HEK293 (cell line): ENCODE measurements at regions not wholly inside any gene's neighbourhood (a gene's known extent, or its start where the extent isn't known, plus 50 kb on each side); places are given as distances from the start of the nearest gene placed in this dataset.

ENCODE experiments used
- EGR2 ChIP-seq: fragments of 450-650 bp; formaldehyde crosslinking; IDR thresholded peaks from 2 replicates; pipeline ENCODE4 v1.5.1; 2016; ENCODE audit warnings: low read depth, missing biosample characterization, missing genetic modification characterization
- GLI2 ChIP-seq: fragments of 450-650 bp; formaldehyde crosslinking; IDR thresholded peaks from 2 replicates; pipeline ENCODE4; 2017; ENCODE audit warnings: missing biosample characterization, missing genetic modification characterization, low read depth, borderline replicate concordance
- HOXC10 ChIP-seq: sonication (generic); formaldehyde crosslinking; IDR thresholded peaks from 2 replicates; pipeline ENCODE4 v1.8.1; 2023; ENCODE audit warnings: mild to moderate bottlenecking, missing genetic modification reagents
- KLF10 ChIP-seq: fragments of 450-650 bp; IDR thresholded peaks from 2 replicates; pipeline ENCODE4 v1.5.1; 2018; ENCODE audit warnings: missing biosample characterization, mild to moderate bottlenecking, missing genetic modification characterization
- MYNN ChIP-seq: fragments of 450-650 bp; formaldehyde crosslinking; IDR thresholded peaks from 2 replicates; pipeline ENCODE4 v1.5.1; 2016; ENCODE audit warnings: missing biosample characterization, missing genetic modification characterization, borderline replicate concordance
- PRDM2 ChIP-seq: fragments of 450-650 bp; formaldehyde crosslinking; IDR thresholded peaks from 2 replicates; pipeline ENCODE4 v1.5.1; 2016; ENCODE audit warnings: missing biosample characterization, missing genetic modification characterization, borderline replicate concordance
- SCRT1 ChIP-seq: fragments of 450-650 bp; formaldehyde crosslinking; IDR thresholded peaks from 2 replicates; pipeline ENCODE4 v1.5.1; 2016; ENCODE audit warnings: missing biosample characterization, missing genetic modification characterization, borderline replicate concordance
- SCRT2 ChIP-seq: fragments of 450-650 bp; formaldehyde crosslinking; IDR thresholded peaks from 2 replicates; pipeline ENCODE4 v1.5.1; 2016; ENCODE audit warnings: missing biosample characterization, missing genetic modification characterization
- ZBTB20 ChIP-seq: fragments of 450-650 bp; formaldehyde crosslinking; IDR thresholded peaks from 2 replicates; pipeline ENCODE4 v1.5.1; 2016; ENCODE audit warnings: missing biosample characterization, missing genetic modification characterization
- ZBTB48 ChIP-seq: fragments of 450-650 bp; formaldehyde crosslinking; IDR thresholded peaks from 2 replicates; pipeline ENCODE4 v1.5.1; 2016; ENCODE audit warnings: missing biosample characterization, missing genetic modification characterization
- ZEB2 ChIP-seq: fragments of 450-650 bp; formaldehyde crosslinking; IDR thresholded peaks from 2 replicates; pipeline ENCODE4 v1.5.1; 2016; ENCODE audit warnings: missing biosample characterization, missing genetic modification characterization
- ZIC2 ChIP-seq: fragments of 450-650 bp; formaldehyde crosslinking; IDR thresholded peaks from 2 replicates; pipeline ENCODE4 v1.5.1; 2016; ENCODE audit warnings: missing biosample characterization, missing genetic modification characterization
- ZNF140 ChIP-seq: fragments of 450-650 bp; formaldehyde crosslinking; IDR thresholded peaks from 2 replicates; pipeline ENCODE4 v1.5.1; 2016; ENCODE audit warnings: missing biosample characterization, missing genetic modification characterization
- ZNF157 ChIP-seq: fragments of 450-650 bp; formaldehyde crosslinking; IDR thresholded peaks from 2 replicates; pipeline ENCODE4 v1.5.1; 2016; ENCODE audit warnings: missing biosample characterization, missing genetic modification characterization
- ZNF24 ChIP-seq: fragments of 450-650 bp; formaldehyde crosslinking; IDR thresholded peaks from 2 replicates; pipeline ENCODE4 v1.5.1; 2016; ENCODE audit warnings: missing biosample characterization, missing genetic modification characterization
- ZNF274 ChIP-seq, 2 experiments: fragments of 200-500 bp in 1 of 2; fragments of 450-650 bp in 1 of 2; sonication (Bioruptor generic) in 1 of 2; formaldehyde crosslinking in 1 of 2; IDR thresholded peaks; 2 replicates each; pipeline versions ENCODE4 v1.5.1 to v1.6.1; 2014 to 2016; ENCODE audit warnings: borderline replicate concordance in 1 of 2, inconsistent platforms in 1 of 2, low read length in 1 of 2, missing biosample characterization in 1 of 2, missing genetic modification characterization in 1 of 2
- ZNF335 ChIP-seq: fragments of 450-650 bp; formaldehyde crosslinking; conservative IDR thresholded peaks from 2 replicates; pipeline ENCODE4 v1.5.1; 2016; ENCODE audit warnings: missing biosample characterization, missing genetic modification characterization
- ZNF362 ChIP-seq: fragments of 450-650 bp; formaldehyde crosslinking; IDR thresholded peaks from 2 replicates; pipeline ENCODE4 v1.5.1; 2016; ENCODE audit warnings: missing biosample characterization, missing genetic modification characterization
- ZNF366 ChIP-seq: fragments of 450-650 bp; formaldehyde crosslinking; conservative IDR thresholded peaks from 2 replicates; pipeline ENCODE4 v1.5.1; 2016; ENCODE audit warnings: missing biosample characterization, missing genetic modification characterization
- ZNF37A ChIP-seq: fragments of 450-650 bp; IDR thresholded peaks from 2 replicates; pipeline ENCODE4 v1.5.1; 2018; ENCODE audit warnings: missing biosample characterization, missing genetic modification characterization
- ZNF394 ChIP-seq: fragments of 450-650 bp; formaldehyde crosslinking; IDR thresholded peaks from 2 replicates; pipeline ENCODE4 v1.5.1; 2016; ENCODE audit warnings: missing biosample characterization, missing genetic modification characterization, mild to moderate bottlenecking, moderate library complexity, borderline replicate concordance
- ZNF404 ChIP-seq: fragments of 450-650 bp; formaldehyde crosslinking; IDR thresholded peaks from 2 replicates; pipeline ENCODE4 v1.5.1; 2017; ENCODE audit warnings: missing biosample characterization, missing genetic modification characterization
- ZNF501 ChIP-seq: fragments of 450-650 bp; formaldehyde crosslinking; IDR thresholded peaks from 2 replicates; pipeline ENCODE4 v1.5.1; 2016; ENCODE audit warnings: missing biosample characterization, missing genetic modification characterization
- ZNF530 ChIP-seq: fragments of 450-650 bp; formaldehyde crosslinking; IDR thresholded peaks from 2 replicates; pipeline ENCODE4 v1.5.1; 2016; ENCODE audit warnings: low read depth, missing biosample characterization, missing genetic modification characterization
- ZNF560 ChIP-seq: fragments of 450-650 bp; formaldehyde crosslinking; IDR thresholded peaks from 2 replicates; pipeline ENCODE4 v1.5.1; 2017; ENCODE audit warnings: missing biosample characterization, missing genetic modification characterization, borderline replicate concordance
- ZNF629 ChIP-seq: fragments of 450-650 bp; formaldehyde crosslinking; IDR thresholded peaks from 2 replicates; pipeline ENCODE4 v1.5.1; 2017; ENCODE audit warnings: missing biosample characterization, missing genetic modification characterization
- ZNF677 ChIP-seq: fragments of 450-650 bp; IDR thresholded peaks from 2 replicates; pipeline ENCODE4 v1.5.0; 2018; ENCODE audit warnings: missing biosample characterization, mild to moderate bottlenecking, missing genetic modification characterization, moderate library complexity
- ZNF791 ChIP-seq: fragments of 450-650 bp; formaldehyde crosslinking; IDR thresholded peaks from 2 replicates; pipeline ENCODE4 v1.5.1; 2016; ENCODE audit warnings: missing biosample characterization, missing genetic modification characterization
- ZNF837 ChIP-seq: fragments of 450-650 bp; formaldehyde crosslinking; IDR thresholded peaks from 2 replicates; pipeline ENCODE4 v1.5.1; 2016; ENCODE audit warnings: missing biosample characterization, missing genetic modification characterization
- TF ChIP-seq, protein P1 (sequence below): fragments of 450-650 bp; IDR thresholded peaks from 2 replicates; pipeline ENCODE4 v1.5.1; 2018; ENCODE audit warnings: missing biosample characterization, missing genetic modification characterization

DNA sequence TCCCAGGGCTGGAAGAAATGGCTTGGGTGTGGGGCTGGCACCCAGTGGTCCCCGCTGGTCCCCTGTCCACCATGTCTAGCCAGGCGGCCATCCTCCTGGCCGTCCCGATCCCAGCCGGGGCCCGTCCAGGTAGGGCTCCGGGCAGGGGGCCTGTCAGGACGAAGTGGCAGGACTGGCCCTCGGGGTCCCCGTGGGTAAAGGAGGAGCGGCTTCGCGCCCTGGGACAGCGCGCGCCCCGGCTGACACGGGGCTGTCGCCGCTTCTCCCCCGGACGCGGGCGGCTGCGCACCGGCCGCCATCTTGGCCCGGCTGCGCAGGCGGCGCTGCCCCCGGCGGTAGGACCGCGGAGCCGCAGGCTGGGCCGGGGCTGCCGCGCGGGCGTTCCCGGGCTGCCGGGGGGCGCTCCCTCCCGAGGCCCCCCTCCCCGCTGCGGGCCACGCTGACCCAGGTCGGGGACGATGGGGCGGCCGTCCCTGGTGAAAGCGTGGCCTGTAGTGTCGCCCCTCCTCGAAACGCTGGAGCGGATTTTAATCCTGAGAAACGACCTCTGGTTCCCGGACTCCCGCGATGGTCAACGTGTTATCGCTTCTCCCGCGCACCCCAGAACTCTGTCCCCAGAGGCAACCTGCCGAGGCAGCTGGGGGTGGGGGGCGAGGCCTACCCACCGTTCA, 60.4 kb upstream of the BCOR start (continued):
- TF ChIP-seq ZNF140 (tag by site-specific recombination): no peak
- TF ChIP-seq ZBTB48: no peak
- TF ChIP-seq GLI2 (tag by site-specific recombination): no peak
- TF ChIP-seq ZNF335 (tag by site-specific recombination): peak; percentile 77
- no peak for TF ChIP-seq ZNF157 (tag by site-specific recombination)
- no peak for TF ChIP-seq ZNF501
- TF ChIP-seq ZNF404: no peak
- no peak for TF ChIP-seq ZNF37A (tag by site-specific recombination)
- TF ChIP-seq, protein P1, sequence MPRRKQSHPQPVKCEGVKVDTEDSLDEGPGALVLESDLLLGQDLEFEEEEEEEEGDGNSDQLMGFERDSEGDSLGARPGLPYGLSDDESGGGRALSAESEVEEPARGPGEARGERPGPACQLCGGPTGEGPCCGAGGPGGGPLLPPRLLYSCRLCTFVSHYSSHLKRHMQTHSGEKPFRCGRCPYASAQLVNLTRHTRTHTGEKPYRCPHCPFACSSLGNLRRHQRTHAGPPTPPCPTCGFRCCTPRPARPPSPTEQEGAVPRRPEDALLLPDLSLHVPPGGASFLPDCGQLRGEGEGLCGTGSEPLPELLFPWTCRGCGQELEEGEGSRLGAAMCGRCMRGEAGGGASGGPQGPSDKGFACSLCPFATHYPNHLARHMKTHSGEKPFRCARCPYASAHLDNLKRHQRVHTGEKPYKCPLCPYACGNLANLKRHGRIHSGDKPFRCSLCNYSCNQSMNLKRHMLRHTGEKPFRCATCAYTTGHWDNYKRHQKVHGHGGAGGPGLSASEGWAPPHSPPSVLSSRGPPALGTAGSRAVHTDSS (tag by site-specific recombination): no peak
- no peak for TF ChIP-seq ZNF837 (tag by site-specific recombination)
- TF ChIP-seq ZEB2 (tag by site-specific recombination): 0 out of 2 replicates have a peak, but pooled peaks have one; percentile 31
- TF ChIP-seq ZNF677: no peak
- TF ChIP-seq ZIC2 (tag by site-specific recombination): peak; percentile 75
- no peak for TF ChIP-seq ZNF366 (tag by site-specific recombination)
- TF ChIP-seq ZNF24: no peak
- TF ChIP-seq MYNN (tag by site-specific recombination): no peak
- no peak for TF ChIP-seq ZNF530 (tag by site-specific recombination)
- TF ChIP-seq ZNF560 (tag by site-specific recombination): no peak
- no peak for TF ChIP-seq KLF10 (tag by site-specific recombination)
- no peak for TF ChIP-seq SCRT2 (tag by site-specific recombination)
- no peak for TF ChIP-seq ZNF791 (tag by site-specific recombination)
- TF ChIP-seq HOXC10 (CRISPR knock-in tag): peak; percentile 67; the same call in 1 of the 2 replicates
- no peak for TF ChIP-seq ZNF274 (IDR thresholded peaks at IDR 0.05; ENCODE audit: low read length)
- TF ChIP-seq ZNF274 (tag by site-specific recombination; IDR thresholded peaks at IDR 0.05; ENCODE audit: borderline replicate concordance): no peak
- TF ChIP-seq ZNF362 (tag by site-specific recombination): no peak
- TF ChIP-seq ZNF394: peak; percentile 25; the same call in 1 of the 2 replicates
- TF ChIP-seq PRDM2 (tag by site-specific recombination): no peak
- peak; percentile 89 for TF ChIP-seq ZBTB20 (tag by site-specific recombination)
- TF ChIP-seq SCRT1 (tag by site-specific recombination): no peak
- TF ChIP-seq EGR2 (tag by site-specific recombination): no peak
- TF ChIP-seq ZNF629 (tag by site-specific recombination): no peak
